ENCODE measurements at regions not wholly inside any gene's neighbourhood (a gene's known extent, or its start where the extent isn't known, plus 50 kb on each side); places are given as distances from the start of the nearest gene placed in this dataset.

DNA sequence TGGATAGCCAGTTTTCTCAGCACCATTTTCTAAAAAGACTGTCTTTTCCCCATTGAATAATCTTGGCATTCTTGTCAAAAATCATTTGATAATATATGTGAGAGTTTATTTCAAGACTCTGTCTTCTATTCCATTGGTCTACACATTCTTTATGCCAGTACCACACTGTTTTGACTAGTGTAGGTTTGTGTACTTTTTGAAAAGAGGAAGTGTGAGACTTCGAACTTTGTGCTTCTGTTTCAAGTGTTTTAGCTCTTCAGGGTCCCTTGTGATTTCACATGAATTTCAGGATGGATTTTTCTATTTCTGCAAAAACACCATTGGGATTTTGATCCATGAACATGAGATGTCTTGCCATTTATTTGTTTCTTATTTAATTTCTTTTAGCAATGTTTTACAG is 78.5 kb upstream of the ALDH1A1 start:
- Histone ChIP-seq H3K27ac (ENCODE audit: low read depth) (no peak overlapping the region), H3K27me3 (ENCODE audit: insufficient read depth) (no peaks in the 10 kb centered on the region), H3K79me2 (replicated peaks; ENCODE audit: insufficient read depth) (no peaks in the 10 kb centered on the region), H3K36me3 (ENCODE audit: insufficient read depth) (no peaks in the 10 kb centered on the region), H2AFZ (no peak overlapping the region), H3K9me2 (ENCODE audit: insufficient read depth) (no peaks in the 10 kb centered on the region), H4K20me1 (replicated peaks; ENCODE audit: insufficient read depth) (no peaks in the 10 kb centered on the region), H3K4me1 (ENCODE audit: insufficient read depth) (no peaks in the 10 kb centered on the region), H3K4me2 (no peak overlapping the region), H3K4me3 (no peak overlapping the region), H3F3A (replicated peaks; ENCODE audit: low read depth) (no peaks in the 10 kb centered on the region)
- Mint-ChIP-seq H3K4me1 (no peaks in the 10 kb centered on the region), H3K4me3 (no peak overlapping the region), H3K36me3 (ENCODE audit: low read depth) (no peaks in the 10 kb centered on the region), H3K27me3 (ENCODE audit: insufficient read depth, low read depth, poor library complexity) (peaks cover 2% of the 10 kb centered on the region), H3K9me3 (no peaks in the 10 kb centered on the region), H3K27ac (no peak overlapping the region)
- ATAC-seq (no peak), DNase-seq (ENCODE audit: low spot score) (no peak)
- TF ChIP-seq REST (IDR thresholded peaks at IDR 0.05; ENCODE audit: unreplicated experiment): no peak
- no peak for TF ChIP-seq ZNF331 (CRISPR knock-in tag; IDR thresholded peaks at IDR 0.05; ENCODE audit: low read depth)
- no peak for TF ChIP-seq JUNB (IDR thresholded peaks at IDR 0.05; ENCODE audit: unreplicated experiment)
- TF ChIP-seq, protein P1, sequence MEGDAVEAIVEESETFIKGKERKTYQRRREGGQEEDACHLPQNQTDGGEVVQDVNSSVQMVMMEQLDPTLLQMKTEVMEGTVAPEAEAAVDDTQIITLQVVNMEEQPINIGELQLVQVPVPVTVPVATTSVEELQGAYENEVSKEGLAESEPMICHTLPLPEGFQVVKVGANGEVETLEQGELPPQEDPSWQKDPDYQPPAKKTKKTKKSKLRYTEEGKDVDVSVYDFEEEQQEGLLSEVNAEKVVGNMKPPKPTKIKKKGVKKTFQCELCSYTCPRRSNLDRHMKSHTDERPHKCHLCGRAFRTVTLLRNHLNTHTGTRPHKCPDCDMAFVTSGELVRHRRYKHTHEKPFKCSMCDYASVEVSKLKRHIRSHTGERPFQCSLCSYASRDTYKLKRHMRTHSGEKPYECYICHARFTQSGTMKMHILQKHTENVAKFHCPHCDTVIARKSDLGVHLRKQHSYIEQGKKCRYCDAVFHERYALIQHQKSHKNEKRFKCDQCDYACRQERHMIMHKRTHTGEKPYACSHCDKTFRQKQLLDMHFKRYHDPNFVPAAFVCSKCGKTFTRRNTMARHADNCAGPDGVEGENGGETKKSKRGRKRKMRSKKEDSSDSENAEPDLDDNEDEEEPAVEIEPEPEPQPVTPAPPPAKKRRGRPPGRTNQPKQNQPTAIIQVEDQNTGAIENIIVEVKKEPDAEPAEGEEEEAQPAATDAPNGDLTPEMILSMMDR (conservative IDR thresholded peaks at IDR 0.05; ENCODE audit: low read depth in 2 of 2): no peak
- TF ChIP-seq EZH2phosphoT487 (IDR thresholded peaks at IDR 0.05; ENCODE audit: unreplicated experiment): no peak
- no peak for TF ChIP-seq CREB1 (CRISPR knock-in tag; IDR thresholded peaks at IDR 0.05; ENCODE audit: low read depth)
- TF ChIP-seq STAT1 (IDR thresholded peaks at IDR 0.05; ENCODE audit: unreplicated experiment): no peak
- no peak for TF ChIP-seq NANOG (IDR thresholded peaks at IDR 0.05; ENCODE audit: borderline replicate concordance)
- TF ChIP-seq, protein P2, sequence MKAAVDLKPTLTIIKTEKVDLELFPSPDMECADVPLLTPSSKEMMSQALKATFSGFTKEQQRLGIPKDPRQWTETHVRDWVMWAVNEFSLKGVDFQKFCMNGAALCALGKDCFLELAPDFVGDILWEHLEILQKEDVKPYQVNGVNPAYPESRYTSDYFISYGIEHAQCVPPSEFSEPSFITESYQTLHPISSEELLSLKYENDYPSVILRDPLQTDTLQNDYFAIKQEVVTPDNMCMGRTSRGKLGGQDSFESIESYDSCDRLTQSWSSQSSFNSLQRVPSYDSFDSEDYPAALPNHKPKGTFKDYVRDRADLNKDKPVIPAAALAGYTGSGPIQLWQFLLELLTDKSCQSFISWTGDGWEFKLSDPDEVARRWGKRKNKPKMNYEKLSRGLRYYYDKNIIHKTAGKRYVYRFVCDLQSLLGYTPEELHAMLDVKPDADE (IDR thresholded peaks at IDR 0.05): no peak
- no peak for TF ChIP-seq ZNF114 (CRISPR knock-in tag; IDR thresholded peaks at IDR 0.05)
- no peak for TF ChIP-seq EZH2 (IDR thresholded peaks at IDR 0.05; ENCODE audit: low read depth, unreplicated experiment)
- no peak for TF ChIP-seq ZNF462 (CRISPR knock-in tag; IDR thresholded peaks at IDR 0.05)
- no peak for TF ChIP-seq POLR2AphosphoS5 (IDR thresholded peaks at IDR 0.05; ENCODE audit: low read depth)
